GM23248 (cell line): ENCODE measurements at regions not wholly inside any gene's neighbourhood (a gene's known extent, or its start where the extent isn't known, plus 50 kb on each side); places are given as distances from the start of the nearest gene placed in this dataset.

Source experiments
- DNase-seq: peaks from one replicate; pipeline ENCODE4 v3.0.0-alpha.2; 2015
- H2AFZ ChIP-seq: fragments of 200-600 bp; sonication (generic); 2 replicates; pipeline ENCODE4 v1.6.1; 2016; ENCODE audit warnings: antibody characterized with exemption
- H3F3A ChIP-seq: fragments of 200-600 bp; sonication (generic); 2 replicates; pipeline ENCODE4 v1.6.1; 2016; ENCODE audit warnings: mild to moderate bottlenecking, antibody characterized with exemption, mixed run types; ENCODE audit not compliant: insufficient read depth
- H3K27ac ChIP-seq: fragments of 200-600 bp; sonication (generic); 2 replicates; pipeline ENCODE4 v1.5.1; 2016; ENCODE audit warnings: mild to moderate bottlenecking
- H3K27me3 ChIP-seq: fragments of 200-600 bp; sonication (generic); replicated peaks from 2 replicates; pipeline ENCODE4 v1.6.1; 2016; ENCODE audit warnings: mild to moderate bottlenecking; ENCODE audit not compliant: insufficient read depth
- H3K36me3 ChIP-seq: fragments of 200-600 bp; sonication (generic); 2 replicates; pipeline ENCODE4 v1.6.1; 2016; ENCODE audit warnings: low read depth, mild to moderate bottlenecking
- H3K4me1 ChIP-seq: fragments of 200-600 bp; sonication (generic); 2 replicates; pipeline ENCODE4 v1.6.1; 2016; ENCODE audit warnings: mild to moderate bottlenecking; ENCODE audit not compliant: insufficient read depth
- H3K4me2 ChIP-seq: fragments of 200-600 bp; sonication (generic); one replicate; pipeline ENCODE4 v1.6.1; 2016; ENCODE audit warnings: mild to moderate bottlenecking; ENCODE audit not compliant: unreplicated experiment
- H3K4me3 ChIP-seq: fragments of 200-600 bp; sonication (generic); 2 replicates; pipeline ENCODE4 v1.5.1; 2016; ENCODE audit warnings: mild to moderate bottlenecking
- H3K79me2 ChIP-seq: fragments of 200-600 bp; sonication (generic); 2 replicates; pipeline ENCODE4 v1.6.1; 2016; ENCODE audit warnings: mild to moderate bottlenecking; ENCODE audit not compliant: insufficient read depth
- H3K9ac ChIP-seq: fragments of 200-600 bp; sonication (generic); 2 replicates; pipeline ENCODE4 v1.6.1; 2016; ENCODE audit warnings: mild to moderate bottlenecking
- H3K9me2 ChIP-seq: fragments of 200-600 bp; sonication (generic); 2 replicates; pipeline ENCODE4 v1.6.1; 2016; ENCODE audit warnings: mixed run types, mild to moderate bottlenecking, moderate library complexity; ENCODE audit not compliant: insufficient read depth
- H3K9me3 ChIP-seq: fragments of 200-600 bp; sonication (generic); one replicate; pipeline ENCODE4 v1.6.1; 2017; ENCODE audit warnings: low read depth
- H4K20me1 ChIP-seq: fragments of 200-600 bp; sonication (generic); 2 replicates; pipeline ENCODE4 v1.6.0; 2016; ENCODE audit not compliant: insufficient read depth
- EZH2 ChIP-seq: fragments of 200-600 bp; sonication (generic); IDR thresholded peaks from 2 replicates; pipeline ENCODE4 v1.6.1; 2018; ENCODE audit warnings: antibody characterized with exemption, mild to moderate bottlenecking; ENCODE audit not compliant: insufficient read depth, poor library complexity, severe bottlenecking
- EZH2phosphoT487 ChIP-seq: fragments of 200-600 bp; sonication (generic); IDR thresholded peaks from 2 replicates; pipeline ENCODE4 v1.6.1; 2018; ENCODE audit warnings: antibody characterized with exemption, moderate library complexity, mild to moderate bottlenecking, low read depth; ENCODE audit not compliant: insufficient read depth
- WGBS, 2 experiments: methylation state at CpG; one replicate each; pipeline ENCODE4 v1.1.6; 2015 to 2017; ENCODE audit warnings: low lambda C conversion rate in 2 of 2, low coverage in 1 of 2; ENCODE audit errors: missing lambda C conversion rate in 2 of 2; 5-methylcytosine and 5-hydroxymethylcytosine counted together
- in situ Hi-C: fragments of 300-500 bp; cut with MboI; formaldehyde crosslinking; loops from 2 replicates; pipeline ENCODE4 v1.15.0; 2020

GRCh38 chr6:6966127-6966526 lies 141.6 kb upstream of the RREB1 start:
- H3K9me3 ChIP-seq = no peaks in the 10 kb centered on the region
- H3K36me3 ChIP-seq = no peaks in the 10 kb centered on the region
- TF ChIP-seq EZH2phosphoT487 = no peak
- no peak for TF ChIP-seq EZH2
- H3K79me2 ChIP-seq = no peaks in the 10 kb centered on the region
- H2AFZ ChIP-seq = no peak overlapping the region
- no peak overlapping the region for H3K9ac ChIP-seq
- no peaks in the 10 kb centered on the region for H3K4me1 ChIP-seq
- peaks cover 4% of the 10 kb centered on the region for H3K27me3 ChIP-seq
- H3K27ac ChIP-seq = no peak overlapping the region
- H4K20me1 ChIP-seq = no peaks in the 10 kb centered on the region
- in situ Hi-C loops = no loop called here
- DNase-seq = no peak
- H3K4me3 ChIP-seq = no peak overlapping the region
- no peak overlapping the region for H3K4me2 ChIP-seq
- no peaks in the 10 kb centered on the region for H3F3A ChIP-seq
- 54 to 65% methylated on average over 1 of the region's 1 CpG for WGBS, 2 experiments
- H3K9me2 ChIP-seq = no peaks in the 10 kb centered on the region

DNA sequence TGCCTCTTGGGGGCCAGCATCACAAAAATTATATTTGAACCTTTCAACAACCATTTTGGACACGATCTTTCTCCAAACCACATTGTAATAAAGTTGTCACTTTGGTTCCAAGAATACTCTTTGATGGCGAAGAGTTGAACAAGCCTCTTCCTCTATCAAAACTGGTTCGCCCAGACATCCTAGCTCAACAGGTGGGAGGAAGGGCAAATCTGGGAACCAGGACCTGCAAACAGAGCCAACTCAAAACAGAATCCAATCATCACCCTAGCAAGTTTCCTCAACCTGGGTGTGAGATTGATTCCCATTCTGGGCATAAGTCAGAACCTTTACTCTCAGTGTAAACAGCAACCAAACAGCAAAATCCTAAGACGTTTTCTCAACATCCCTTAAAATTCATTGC lies 141.2 kb upstream of the RREB1 start:
- no peak overlapping the region for H2AFZ ChIP-seq
- no peak overlapping the region for H3K4me3 ChIP-seq
- peaks cover 4% of the 10 kb centered on the region for H3K27me3 ChIP-seq
- H3K9ac ChIP-seq = no peak overlapping the region
- no peaks in the 10 kb centered on the region for H3K79me2 ChIP-seq
- no peaks in the 10 kb centered on the region for H3K4me1 ChIP-seq
- in situ Hi-C loops = no loop called here
- H4K20me1 ChIP-seq = no peaks in the 10 kb centered on the region
- WGBS, 2 experiments = 72 to 75% methylated on average over 4 of the region's 4 CpGs
- H3F3A ChIP-seq = no peaks in the 10 kb centered on the region
- H3K9me3 ChIP-seq = no peaks in the 10 kb centered on the region
- H3K36me3 ChIP-seq = no peaks in the 10 kb centered on the region
- DNase-seq = no peak
- no peak overlapping the region for H3K27ac ChIP-seq
- TF ChIP-seq EZH2 = no peak
- TF ChIP-seq EZH2phosphoT487 = no peak
- no peak overlapping the region for H3K4me2 ChIP-seq
- no peaks in the 10 kb centered on the region for H3K9me2 ChIP-seq

DNA sequence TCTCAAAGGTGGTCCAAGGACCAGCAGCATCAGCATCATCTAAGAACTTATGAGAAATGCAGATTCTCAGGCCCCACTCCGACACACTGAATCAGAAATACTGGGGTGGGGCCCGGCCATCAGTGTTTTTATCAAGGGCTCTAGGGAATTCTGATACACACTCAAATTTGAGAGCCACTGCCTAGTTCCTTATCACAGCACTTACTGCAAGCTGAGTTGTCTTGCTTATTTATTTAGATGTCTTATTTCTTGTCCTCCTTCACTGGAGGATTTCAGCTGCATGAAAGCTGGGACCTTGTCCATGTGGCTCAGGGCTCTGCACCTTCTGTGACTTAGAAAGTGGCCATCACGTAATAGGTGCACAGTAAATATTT lies 139.4 kb upstream of the RREB1 start:
- Histone ChIP-seq H3K36me3 (no peaks in the 10 kb centered on the region), H3F3A (no peaks in the 10 kb centered on the region), H3K9ac (no peak overlapping the region), H3K79me2 (no peaks in the 10 kb centered on the region), H3K9me2 (no peaks in the 10 kb centered on the region), H3K27ac (no peak overlapping the region), H3K4me2 (no peak overlapping the region), H3K9me3 (no peaks in the 10 kb centered on the region), H3K4me1 (no peaks in the 10 kb centered on the region), H3K4me3 (no peak overlapping the region), H4K20me1 (no peaks in the 10 kb centered on the region), H3K27me3 (peaks cover 4% of the 10 kb centered on the region), H2AFZ (no peak overlapping the region)
- WGBS, 2 experiments = 66 to 80% methylated on average over 3 of the region's 3 CpGs
- no peak for DNase-seq
- in situ Hi-C loops = no loop called here
- no peak for TF ChIP-seq EZH2phosphoT487
- no peak for TF ChIP-seq EZH2

- Histone ChIP-seq H3K4me2 (no peak overlapping the region), H3K27ac (no peak overlapping the region), H2AFZ (no peak overlapping the region), H3K36me3 (no peaks in the 10 kb centered on the region), H3K9me2 (no peaks in the 10 kb centered on the region), H3K4me1 (no peaks in the 10 kb centered on the region), H3K79me2 (no peaks in the 10 kb centered on the region), H4K20me1 (no peaks in the 10 kb centered on the region), H3K9me3 (no peaks in the 10 kb centered on the region), H3K9ac (no peak overlapping the region), H3K27me3 (peaks cover 4% of the 10 kb centered on the region), H3K4me3 (no peak overlapping the region), H3F3A (no peaks in the 10 kb centered on the region)
- DNase-seq = no peak
- 69 to 78% methylated on average over 10 of the region's 10 CpGs for WGBS, 2 experiments
- in situ Hi-C loops = no loop called here
- no peak for TF ChIP-seq EZH2phosphoT487
Observed at GRCh38 chr6:6968731-6969552, 138.8 kb upstream of the RREB1 start.

DNA sequence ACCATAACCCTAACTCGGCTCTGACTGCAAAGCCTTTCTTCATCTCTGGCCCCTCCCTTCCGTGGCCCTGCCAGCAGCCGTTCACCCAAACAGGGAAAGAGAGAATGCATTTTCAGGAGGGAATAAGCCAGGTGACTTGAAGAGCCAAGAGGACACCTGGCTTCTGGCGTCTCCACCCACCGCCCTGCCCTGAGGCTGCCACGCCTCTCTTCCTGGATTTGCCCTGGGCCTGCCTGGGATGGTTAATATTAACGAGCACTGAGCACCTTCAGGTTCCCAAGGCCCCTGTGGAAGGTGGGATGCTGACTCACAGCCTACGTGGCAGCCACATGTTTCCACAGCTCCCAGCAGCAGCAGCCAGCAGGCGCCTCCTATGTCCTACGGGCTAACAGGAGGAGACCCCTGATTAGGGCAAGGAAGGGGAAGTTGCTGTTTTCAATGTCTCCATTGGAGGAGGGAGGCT lies 138.0 kb upstream of the RREB1 start:
- DNase-seq = no peak
- Histone ChIP-seq H3K36me3 (no peaks in the 10 kb centered on the region), H4K20me1 (no peaks in the 10 kb centered on the region), H3K4me1 (no peaks in the 10 kb centered on the region), H3F3A (no peaks in the 10 kb centered on the region), H3K9me2 (no peaks in the 10 kb centered on the region), H3K79me2 (no peaks in the 10 kb centered on the region), H3K9ac (no peak overlapping the region), H3K27ac (no peak overlapping the region), H3K27me3 (no peaks in the 10 kb centered on the region; the same call in 1 of the 2 replicates), H3K4me2 (no peak overlapping the region), H2AFZ (no peak overlapping the region), H3K9me3 (no peaks in the 10 kb centered on the region), H3K4me3 (no peak overlapping the region)
- in situ Hi-C loops = no loop called here
- no peak for TF ChIP-seq EZH2
- no peak for TF ChIP-seq EZH2phosphoT487
- 72 to 80% methylated on average over 10 of the region's 10 CpGs for WGBS, 2 experiments
